B cell (primary cell): ENCODE measurements at regions not wholly inside any gene's neighbourhood (a gene's known extent, or its start where the extent isn't known, plus 50 kb on each side); places are given as distances from the start of the nearest gene placed in this dataset.
"Not testable (repeated sequence)": the region's sequence is repeated elsewhere in the genome, so short reads cannot be mapped to it uniquely, and the experiment has no call there.

Experiments used
- CTCF ChIP-seq: fragments of 200-600 bp; IDR thresholded peaks from one replicate; pipeline ENCODE4 v1.8.0; 2022; ENCODE audit warnings: antibody characterized with exemption, mild to moderate bottlenecking
- EZH2 ChIP-seq: IDR thresholded peaks from 2 replicates; pipeline ENCODE4 v1.6.1; 2012; ENCODE audit warnings: borderline replicate concordance, low read depth, mild to moderate bottlenecking, moderate library complexity, low read length; ENCODE audit not compliant: insufficient read depth, poor library complexity, severe bottlenecking

- TF ChIP-seq CTCF, EZH2: not testable (repeated sequence)
These were observed 137.0 kb downstream of the DMRT2 start for GRCh38 chr9:1187137-1187536.
